GM19351 (cell line): ENCODE measurements at regions not wholly inside any gene's neighbourhood (a gene's known extent, or its start where the extent isn't known, plus 50 kb on each side); places are given as distances from the start of the nearest gene placed in this dataset.
A peak's percentile ranks its signal among the peaks of the same experiment; 100 is the strongest.

Source experiments
- ATAC-seq: cut with Tn5 transposase; IDR thresholded peaks from one replicate; pipeline ENCODE4 v1.9.1; 2021; ENCODE audit warnings: mild to moderate bottlenecking, moderate library complexity; ENCODE audit not compliant: unreplicated experiment

GRCh38 chr6:149261364-149262040 is 56.0 kb upstream of the TAB2 start:
- no peak for ATAC-seq

GRCh38 chr6:149263321-149263720 is 54.2 kb upstream of the TAB2 start:
- ATAC-seq: no peak

GRCh38 chr6:149264629-149265028 is 52.9 kb upstream of the TAB2 start:
- no peak for ATAC-seq

- no peak for ATAC-seq
Observed at GRCh38 chr6:149265945-149266344, 51.6 kb upstream of the TAB2 start.

GRCh38 chr6:149266659-149267058 is 50.9 kb upstream of the TAB2 start:
- ATAC-seq: peak; percentile 87

- no peak for ATAC-seq
Observed at GRCh38 chr6:149267072-149267471, 50.4 kb upstream of the TAB2 start.

- ATAC-seq: no peak
Observed at GRCh38 chr6:149267513-149268043, 49.9 kb upstream of the TAB2 start.
